H1 (cell line): ENCODE measurements at regions not wholly inside any gene's neighbourhood (a gene's known extent, or its start where the extent isn't known, plus 50 kb on each side); places are given as distances from the start of the nearest gene placed in this dataset.

Experiments
- CTCF ChIA-PET: fragments of 300-600 bp; sonication (Branson Sonifier 250); formaldehyde crosslinking; loops from one replicate; lab custom pipeline; 2021; ENCODE audit not compliant: partially characterized antibody; lab: Charles Lee
- POLR2A ChIA-PET: fragments of 300-600 bp; sonication (Branson Sonifier 250); formaldehyde crosslinking; loops from one replicate; lab custom pipeline; 2021; ENCODE audit warnings: inconsistent platforms; ENCODE audit not compliant: partially characterized antibody; lab: Charles Lee
- DNase-seq, 2 experiments: peaks; one replicate each; pipeline versions ENCODE4 v3.0.0 to v3.0.0-alpha.2; 2010 to 2022; ENCODE audit warnings: low spot score in 2 of 2, low read depth in 1 of 2, mixed read lengths in 1 of 2
- FAIRE-seq: peaks from 2 replicates; lab custom pipeline; 2011; peaks lifted over from hg19 to GRCh38; lab: Jason Lieb, UNC
- H2AFZ ChIP-seq: 2 replicates; pipeline ENCODE4 v1.8.1; 2012; ENCODE audit warnings: low read length, inconsistent platforms
- H2AK5ac ChIP-seq: 2 replicates; pipeline ENCODE4 v1.6.1; 2013; ENCODE audit warnings: low read depth, low read length
- H2BK120ac ChIP-seq: replicated peaks from 2 replicates; pipeline ENCODE3; 2013; ENCODE audit warnings: low read depth, low read length, inconsistent platforms
- H2BK12ac ChIP-seq: 2 replicates; pipeline ENCODE4 v1.6.1; 2013; ENCODE audit warnings: low read depth, low read length
- H2BK15ac ChIP-seq: 2 replicates; pipeline ENCODE4 v1.6.1; 2013; ENCODE audit warnings: low read length
- H2BK20ac ChIP-seq: 2 replicates; pipeline ENCODE4 v1.6.1; 2013; ENCODE audit warnings: low read length
- H2BK5ac ChIP-seq: 2 replicates; pipeline ENCODE4 v1.6.1; 2013; ENCODE audit warnings: low read depth, low read length
- H3K14ac ChIP-seq: 2 replicates; pipeline ENCODE4 v1.6.1; 2013; ENCODE audit warnings: inconsistent platforms; ENCODE audit not compliant: insufficient read length
- H3K18ac ChIP-seq: 2 replicates; pipeline ENCODE4 v1.6.1; 2013; ENCODE audit warnings: low read length; ENCODE audit errors: extremely low read depth
- H3K23ac ChIP-seq: 2 replicates; pipeline ENCODE4 v1.6.1; 2013; ENCODE audit warnings: inconsistent platforms; ENCODE audit not compliant: insufficient read length
- H3K23me2 ChIP-seq: 2 replicates; pipeline ENCODE4 v1.6.1; 2013; ENCODE audit warnings: low read depth, low read length
- H3K27ac ChIP-seq: 2 replicates; pipeline ENCODE4 v1.6.1; 2011; ENCODE audit warnings: low read depth, low read length, inconsistent platforms
- H3K27me3 ChIP-seq, 4 experiments: replicated peaks in 1 of 4; 1 replicate in 1 of 4; 2 replicates in 3 of 4; pipeline versions ENCODE4 v1.6.1 to v1.8.1; 2011 to 2013; ENCODE audit warnings: low read length in 3 of 4, mild to moderate bottlenecking in 3 of 4, inconsistent platforms in 2 of 4, mixed read lengths in 2 of 4, moderate library complexity in 1 of 4; ENCODE audit not compliant: control insufficient read depth in 3 of 4, insufficient read depth in 3 of 4; ENCODE audit errors: extremely low read depth in 1 of 4
- H3K36me3 ChIP-seq, 4 experiments: 2 replicates each; pipeline versions ENCODE4 v1.6.1 to v1.8.1; 2011 to 2013; ENCODE audit warnings: mild to moderate bottlenecking in 4 of 4, low read length in 3 of 4, moderate library complexity in 2 of 4, control low read depth in 1 of 4, inconsistent platforms in 1 of 4; ENCODE audit not compliant: insufficient read depth in 4 of 4, control insufficient read depth in 2 of 4
- H3K4ac ChIP-seq: replicated peaks from 2 replicates; pipeline ENCODE3; 2013; ENCODE audit warnings: low read length, low read depth, mixed read lengths, inconsistent platforms; ENCODE audit not compliant: insufficient read length
- H3K4me1 ChIP-seq, 4 experiments: replicated peaks in 1 of 4; 1 replicate in 1 of 4; 2 replicates in 3 of 4; pipeline versions ENCODE4 v1.6.1 to v1.8.1; 2011 to 2013; ENCODE audit warnings: low read length in 3 of 4, inconsistent platforms in 2 of 4, mixed read lengths in 1 of 4; ENCODE audit not compliant: insufficient read depth in 4 of 4, control insufficient read depth in 3 of 4
- H3K4me2 ChIP-seq, 2 experiments: 2 replicates each; pipeline versions ENCODE4 v1.6.1 to v1.8.1; 2011 to 2013; ENCODE audit warnings: low read depth in 2 of 2, low read length in 2 of 2, control low read depth in 1 of 2, inconsistent platforms in 1 of 2, mild to moderate bottlenecking in 1 of 2; ENCODE audit not compliant: insufficient read depth in 1 of 2
- H3K4me3 ChIP-seq, 4 experiments: fragments of 200-600, 300-600 bp in 1 of 4; sonication (generic), shearing (Covaris generic), sonication (Bioruptor Twin) in 1 of 4; 2 replicates each; pipeline versions ENCODE4 v1.5.1 to v1.8.1; 2011 to 2016; ENCODE audit warnings: low read length in 4 of 4, low read depth in 3 of 4, control low read depth in 2 of 4, inconsistent platforms in 2 of 4, mild to moderate bottlenecking in 2 of 4, mixed read lengths in 1 of 4, moderate library complexity in 1 of 4; ENCODE audit not compliant: insufficient read depth in 2 of 4; ENCODE audit errors: extremely low read depth in 1 of 4
- H3K56ac ChIP-seq: replicated peaks from 2 replicates; pipeline ENCODE3; 2013; ENCODE audit warnings: low read depth, mild to moderate bottlenecking, mixed read lengths, low read length, inconsistent platforms; ENCODE audit not compliant: insufficient read length
- H3K79me1 ChIP-seq: 2 replicates; pipeline ENCODE4 v1.6.1; 2013; ENCODE audit warnings: low read depth, low read length, control low read depth
- H3K79me2 ChIP-seq, 2 experiments: 2 replicates each; pipeline versions ENCODE4 v1.6.1 to v1.8.1; 2012 to 2013; ENCODE audit warnings: low read length in 2 of 2, mild to moderate bottlenecking in 2 of 2, inconsistent platforms in 1 of 2; ENCODE audit not compliant: insufficient read depth in 2 of 2, control insufficient read depth in 1 of 2
- H3K9ac ChIP-seq, 4 experiments: replicated peaks in 1 of 4; 1 replicate in 1 of 4; 2 replicates in 3 of 4; pipeline versions ENCODE4 v1.6.1 to v1.8.1; 2011 to 2013; ENCODE audit warnings: low read depth in 3 of 4, low read length in 3 of 4, control low read depth in 2 of 4, mild to moderate bottlenecking in 2 of 4, moderate library complexity in 2 of 4, inconsistent platforms in 1 of 4; ENCODE audit errors: extremely low read depth in 1 of 4
- H3K9me3 ChIP-seq, 2 experiments: 2 replicates each; pipeline versions ENCODE4 v1.6.1 to v1.8.1; 2012 to 2013; ENCODE audit warnings: mild to moderate bottlenecking in 2 of 2, moderate library complexity in 2 of 2, control low read depth in 1 of 2, inconsistent platforms in 1 of 2, low read depth in 1 of 2, low read length in 1 of 2, mixed read lengths in 1 of 2; ENCODE audit not compliant: insufficient read depth in 2 of 2
- H4K20me1 ChIP-seq, 2 experiments: replicated peaks in 1 of 2; 2 replicates each; pipeline versions ENCODE3 to v1.8.1; 2011 to 2013; ENCODE audit warnings: inconsistent platforms in 2 of 2, low read length in 2 of 2, mild to moderate bottlenecking in 1 of 2; ENCODE audit not compliant: insufficient read depth in 2 of 2, control insufficient read depth in 1 of 2
- H4K5ac ChIP-seq: 2 replicates; pipeline ENCODE4 v1.6.1; 2013; ENCODE audit warnings: low read length, low read depth, mixed read lengths, inconsistent platforms; ENCODE audit not compliant: insufficient read length
- H4K8ac ChIP-seq: 2 replicates; pipeline ENCODE4 v1.8.0; 2013; ENCODE audit warnings: mild to moderate bottlenecking, moderate library complexity, low read length, inconsistent platforms; ENCODE audit not compliant: insufficient read depth; ENCODE audit errors: extremely low read depth
- H4K91ac ChIP-seq: replicated peaks from 2 replicates; pipeline ENCODE3; 2013; ENCODE audit warnings: low read length, mixed read lengths, inconsistent platforms; ENCODE audit not compliant: insufficient read length
- CEBPB ChIP-seq: IDR thresholded peaks from 2 replicates; pipeline ENCODE4 v1.6.1; 2012; ENCODE audit warnings: low read depth, low read length
- EP300 ChIP-seq, 2 experiments: IDR thresholded peaks; 1 replicate in 1 of 2; 2 replicates in 1 of 2; pipeline ENCODE4 v1.6.1; 2011 to 2012; ENCODE audit warnings: low read depth in 2 of 2, low read length in 2 of 2, mild to moderate bottlenecking in 2 of 2, borderline replicate concordance in 1 of 2, inconsistent platforms in 1 of 2, moderate library complexity in 1 of 2
- EZH2 ChIP-seq: fragments of 200-600 bp; sonication (generic); IDR thresholded peaks from 2 replicates; pipeline ENCODE4 v1.7.1; 2012; ENCODE audit warnings: low read depth, mild to moderate bottlenecking, moderate library complexity, low read length, inconsistent platforms; ENCODE audit not compliant: severe bottlenecking
- FOSL1 ChIP-seq: IDR thresholded peaks from 2 replicates; pipeline ENCODE4 v1.6.1; 2011; ENCODE audit warnings: mild to moderate bottlenecking, low read depth, low read length, moderate library complexity; ENCODE audit not compliant: insufficient read depth
- HDAC6 ChIP-seq: IDR thresholded peaks from one replicate; pipeline ENCODE4 v1.7.1; 2012; ENCODE audit warnings: low read depth, mild to moderate bottlenecking, inconsistent platforms, low read length, moderate library complexity
- KDM5A ChIP-seq: fragments of 200-600 bp; IDR thresholded peaks from 2 replicates; pipeline ENCODE4 v1.7.1; 2012; ENCODE audit warnings: mild to moderate bottlenecking, low read length, inconsistent platforms, mixed read lengths
- PHF8 ChIP-seq: fragments of 200-600 bp; sonication (generic); conservative IDR thresholded peaks from 2 replicates; pipeline ENCODE4 v1.7.1; 2012; ENCODE audit warnings: low read depth, mild to moderate bottlenecking, inconsistent platforms, low read length, moderate library complexity
- SIN3A ChIP-seq, 2 experiments: IDR thresholded peaks in 1 of 2; conservative IDR thresholded peaks in 1 of 2; 2 replicates each; pipeline ENCODE4 v1.6.1; 2011 to 2012; ENCODE audit warnings: low read length in 2 of 2, improper control_type of control experiment in 1 of 2, low read depth in 1 of 2, mild to moderate bottlenecking in 1 of 2
- ZNF274 ChIP-seq: IDR thresholded peaks from 2 replicates; pipeline ENCODE4 v1.7.0; 2012; ENCODE audit warnings: low read length, borderline replicate concordance; ENCODE audit errors: extremely low read depth
- WGBS, 2 experiments: shearing (Covaris generic) in 1 of 2; methylation state at CpG; one replicate each; pipeline versions ENCODE4 v1.1.6 to v1.1.7; 2013 to 2015; ENCODE audit warnings: low lambda C conversion rate in 2 of 2, mixed read lengths in 2 of 2, inconsistent platforms in 1 of 2, low coverage in 1 of 2, missing lambda C conversion rate in 1 of 2; ENCODE audit not compliant: insufficient replicate concordance in 2 of 2, insufficient coverage in 1 of 2, insufficient read length in 1 of 2; ENCODE audit errors: extremely low coverage in 1 of 2, missing lambda C conversion rate in 1 of 2; 5-methylcytosine and 5-hydroxymethylcytosine counted together
- TF ChIP-seq, protein P1 (sequence below): IDR thresholded peaks from 2 replicates; pipeline ENCODE4 v1.6.1; 2012; ENCODE audit warnings: low read length, inconsistent platforms

DNA sequence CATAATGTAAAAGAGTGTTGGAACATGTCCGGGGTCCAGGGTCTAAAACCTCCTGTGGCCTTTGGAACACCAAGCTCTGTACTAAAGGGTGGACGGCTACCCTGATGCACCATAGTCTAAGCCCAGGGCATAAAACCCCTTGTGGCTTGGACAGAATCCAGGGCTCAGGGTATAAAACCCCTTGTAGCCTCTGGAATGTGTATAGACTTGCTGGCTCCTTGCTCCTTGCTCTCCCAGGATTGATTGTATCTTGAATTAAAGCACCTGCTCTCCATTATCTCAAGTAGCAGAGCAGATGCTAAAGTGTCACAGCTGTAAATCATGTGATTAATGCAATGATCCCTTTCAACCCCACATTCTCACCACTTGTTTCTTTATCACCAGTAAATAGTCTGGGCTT lies 556.5 kb downstream of the LRFN5 start:
- Histone ChIP-seq H3K23ac (no peak overlapping the region), H3K79me1 (no peaks in the 10 kb centered on the region), H3K9me3 (no peaks in the 10 kb centered on the region), H3K27ac (no peak overlapping the region), H4K8ac (no peak overlapping the region), H3K9ac (no peak overlapping the region), H2BK15ac (no peak overlapping the region), H3K36me3 (no peaks in the 10 kb centered on the region), H4K91ac (no peak overlapping the region), H4K5ac (no peak overlapping the region), H3K18ac (no peak overlapping the region), H3K4me3 (no peak overlapping the region), H3K14ac (no peak overlapping the region), H3K4ac (no peak overlapping the region), H2BK120ac (no peak overlapping the region), H4K20me1 (no peaks in the 10 kb centered on the region), H3K79me2 (no peaks in the 10 kb centered on the region), H2BK20ac (no peak overlapping the region), H2BK12ac (no peak overlapping the region), H2AFZ (no peak overlapping the region), H3K27me3 (no peaks in the 10 kb centered on the region), H3K4me2 (no peak overlapping the region), H2AK5ac (no peak overlapping the region), H3K23me2 (no peaks in the 10 kb centered on the region), H3K4me1 (no peaks in the 10 kb centered on the region), H2BK5ac (no peak overlapping the region), H3K56ac (no peak overlapping the region)
- ChIA-PET POLR2A (no interaction called here), CTCF (no interaction called here)
- FAIRE-seq (no peak), DNase-seq (no peak)
- 94% methylated on average over 2 of the region's 2 CpGs; no CpG with 5 or more reads in 1 of the 2 experiments for WGBS, 2 experiments
- TF ChIP-seq ZNF274 (no peak), HDAC6 (no peak), EP300 (IDR thresholded peaks at IDR 0.05; ENCODE audit: borderline replicate concordance in 1 of 2, low read depth in 2 of 2, low read length in 2 of 2) (no peak), FOSL1 (no peak), PHF8 (no peak), KDM5A (no peak), EZH2 (no peak), CEBPB (no peak), SIN3A (conservative IDR thresholded peaks at IDR 0.05 in 1 of 2, IDR thresholded peaks at IDR 0.05 in 1 of 2; ENCODE audit: low read depth in 1 of 2, low read length in 2 of 2) (no peak)
- TF ChIP-seq, protein P1, sequence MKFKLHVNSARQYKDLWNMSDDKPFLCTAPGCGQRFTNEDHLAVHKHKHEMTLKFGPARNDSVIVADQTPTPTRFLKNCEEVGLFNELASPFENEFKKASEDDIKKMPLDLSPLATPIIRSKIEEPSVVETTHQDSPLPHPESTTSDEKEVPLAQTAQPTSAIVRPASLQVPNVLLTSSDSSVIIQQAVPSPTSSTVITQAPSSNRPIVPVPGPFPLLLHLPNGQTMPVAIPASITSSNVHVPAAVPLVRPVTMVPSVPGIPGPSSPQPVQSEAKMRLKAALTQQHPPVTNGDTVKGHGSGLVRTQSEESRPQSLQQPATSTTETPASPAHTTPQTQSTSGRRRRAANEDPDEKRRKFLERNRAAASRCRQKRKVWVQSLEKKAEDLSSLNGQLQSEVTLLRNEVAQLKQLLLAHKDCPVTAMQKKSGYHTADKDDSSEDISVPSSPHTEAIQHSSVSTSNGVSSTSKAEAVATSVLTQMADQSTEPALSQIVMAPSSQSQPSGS = no peak
